SK-N-MC (cell line): ENCODE measurements at regions not wholly inside any gene's neighbourhood (a gene's known extent, or its start where the extent isn't known, plus 50 kb on each side); places are given as distances from the start of the nearest gene placed in this dataset.

Source experiments
- EZH2 ChIP-seq: fragments of 200-600 bp; sonication (generic); IDR thresholded peaks from one replicate; pipeline ENCODE4 v1.6.1; 2017; ENCODE audit warnings: antibody characterized with exemption
- POLR2AphosphoS5 ChIP-seq: IDR thresholded peaks from 2 replicates; pipeline ENCODE4 v1.6.1; 2012; ENCODE audit warnings: mild to moderate bottlenecking, low read depth, low read length, borderline replicate concordance

DNA sequence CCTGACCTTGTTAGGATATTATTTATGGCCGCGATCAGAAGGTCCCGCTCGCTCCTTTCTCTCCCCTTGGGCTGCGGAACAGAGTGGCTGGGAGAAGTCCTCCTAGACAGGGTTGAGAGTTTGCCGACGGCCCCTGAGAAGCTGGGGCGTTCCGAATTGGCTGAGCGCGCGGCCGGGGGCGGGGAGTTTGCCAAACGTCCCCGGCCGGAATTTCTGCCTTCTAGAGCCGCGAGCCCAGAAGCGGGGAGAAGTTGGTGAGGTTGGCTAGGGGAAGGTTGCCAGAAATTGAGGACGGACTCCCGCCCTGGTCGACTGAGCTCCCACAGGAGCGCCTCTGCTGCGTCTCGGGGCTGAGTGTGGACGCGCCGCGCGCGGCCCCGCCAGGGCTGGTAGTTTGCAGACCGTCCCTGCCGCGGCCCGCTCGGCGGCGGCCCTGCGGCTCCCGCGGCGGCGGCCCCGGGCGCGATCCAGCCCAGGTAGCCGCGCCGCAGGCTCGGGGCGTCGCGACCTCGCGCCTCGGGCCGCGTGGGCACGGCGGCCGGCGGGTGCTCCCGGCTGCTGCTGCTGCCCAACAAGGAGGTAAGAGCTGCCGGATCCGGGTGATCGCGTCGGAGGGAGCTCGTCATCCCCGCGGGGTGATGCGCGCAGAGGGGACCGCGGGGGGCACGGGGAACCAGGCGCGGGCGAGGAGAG, 134.0 kb upstream of the MGAT5 start:
- no peak; the same call in 1 of the 2 replicates for TF ChIP-seq POLR2AphosphoS5
- no peak for TF ChIP-seq EZH2
